Neural cell (in vitro differentiated cells): ENCODE measurements at regions not wholly inside any gene's neighbourhood (a gene's known extent, or its start where the extent isn't known, plus 50 kb on each side); places are given as distances from the start of the nearest gene placed in this dataset.

Experiments
- CTCF ChIP-seq: fragments of 450-650 bp; IDR thresholded peaks from 2 replicates; pipeline ENCODE4 v1.5.1; 2014; ENCODE audit warnings: antibody characterized with exemption, mild to moderate bottlenecking, moderate library complexity; ENCODE audit not compliant: poor library complexity, severe bottlenecking
- EP300 ChIP-seq: fragments of 450-650 bp; conservative IDR thresholded peaks from 2 replicates; pipeline ENCODE4 v1.6.1; 2014; ENCODE audit warnings: antibody characterized with exemption, mild to moderate bottlenecking, moderate library complexity; ENCODE audit not compliant: poor library complexity, severe bottlenecking
- MXI1 ChIP-seq: fragments of 450-650 bp; conservative IDR thresholded peaks from 2 replicates; pipeline ENCODE4 v1.6.1; 2014; ENCODE audit warnings: antibody characterized with exemption, mild to moderate bottlenecking; ENCODE audit not compliant: poor library complexity, severe bottlenecking
- REST ChIP-seq: IDR thresholded peaks from 2 replicates; pipeline ENCODE4 v1.6.1; 2012; ENCODE audit warnings: borderline replicate concordance
- SMC3 ChIP-seq: fragments of 450-650 bp; conservative IDR thresholded peaks from 2 replicates; pipeline ENCODE4 v1.6.1; 2014; ENCODE audit warnings: antibody characterized with exemption, mild to moderate bottlenecking, moderate library complexity; ENCODE audit not compliant: poor library complexity

- TF ChIP-seq EP300 (no peak), CTCF (no peak), SMC3 (no peak), REST (no peak), MXI1 (no peak)
Measured at GRCh38 chr15:96108405-96108804, 222.1 kb upstream of the NR2F2 start.
